Osteoblast (primary cell): ENCODE measurements at regions not wholly inside any gene's neighbourhood (a gene's known extent, or its start where the extent isn't known, plus 50 kb on each side); places are given as distances from the start of the nearest gene placed in this dataset.

Experiments
- DNase-seq: peaks from one replicate; pipeline ENCODE4 v3.0.0; 2011; ENCODE audit warnings: low spot score, mixed read lengths; ENCODE audit not compliant: insufficient read length; ENCODE audit errors: missing footprints
- H2AFZ ChIP-seq: 2 replicates; pipeline ENCODE4 v1.6.0; 2011; ENCODE audit warnings: mild to moderate bottlenecking, low read length
- H3K27ac ChIP-seq: 2 replicates; pipeline ENCODE4 v1.5.1; 2011; ENCODE audit warnings: mild to moderate bottlenecking, low read depth, low read length, moderate library complexity
- H3K27me3 ChIP-seq: 2 replicates; pipeline ENCODE4 v1.6.0; 2012; ENCODE audit warnings: mild to moderate bottlenecking, control low read depth, inconsistent platforms, low read length, moderate library complexity; ENCODE audit not compliant: insufficient read depth
- H3K36me3 ChIP-seq: 2 replicates; pipeline ENCODE4 v1.5.1; 2011; ENCODE audit warnings: mild to moderate bottlenecking, low read length, control low read depth, moderate library complexity; ENCODE audit not compliant: insufficient read depth
- H3K4me1 ChIP-seq: 2 replicates; pipeline ENCODE4 v1.5.1; 2011; ENCODE audit warnings: mild to moderate bottlenecking, low read length, control low read depth, moderate library complexity; ENCODE audit not compliant: insufficient read depth
- H3K4me2 ChIP-seq: 2 replicates; pipeline ENCODE4 v1.6.0; 2011; ENCODE audit warnings: mild to moderate bottlenecking, low read length; ENCODE audit not compliant: insufficient read depth
- H3K4me3 ChIP-seq: fragments of 200-600 bp; sonication (generic); 3 replicates; pipeline ENCODE4 v1.5.1; 2012; ENCODE audit warnings: mild to moderate bottlenecking, low read length, inconsistent platforms; ENCODE audit not compliant: insufficient read depth
- H3K79me2 ChIP-seq: 2 replicates; pipeline ENCODE4 v1.6.0; 2012; ENCODE audit warnings: mild to moderate bottlenecking, low read length, control low read depth, inconsistent platforms; ENCODE audit not compliant: insufficient read depth
- H3K9me3 ChIP-seq: 2 replicates; pipeline ENCODE4 v1.5.1; 2011; ENCODE audit warnings: low read depth, low read length, control low read depth
- H4K20me1 ChIP-seq: 2 replicates; pipeline ENCODE4 v1.6.0; 2012; ENCODE audit warnings: mild to moderate bottlenecking, low read length, control low read depth; ENCODE audit not compliant: insufficient read depth
- TF ChIP-seq, protein P1 (sequence below): IDR thresholded peaks from 2 replicates; pipeline ENCODE4 v1.5.1; 2011; ENCODE audit warnings: mild to moderate bottlenecking, low read depth, low read length, moderate library complexity; ENCODE audit errors: extremely low read depth

- H3K9me3 ChIP-seq, result no peaks in the 10 kb centered on the region
- no peaks in the 10 kb centered on the region for H3K36me3 ChIP-seq
- TF ChIP-seq, protein P1, sequence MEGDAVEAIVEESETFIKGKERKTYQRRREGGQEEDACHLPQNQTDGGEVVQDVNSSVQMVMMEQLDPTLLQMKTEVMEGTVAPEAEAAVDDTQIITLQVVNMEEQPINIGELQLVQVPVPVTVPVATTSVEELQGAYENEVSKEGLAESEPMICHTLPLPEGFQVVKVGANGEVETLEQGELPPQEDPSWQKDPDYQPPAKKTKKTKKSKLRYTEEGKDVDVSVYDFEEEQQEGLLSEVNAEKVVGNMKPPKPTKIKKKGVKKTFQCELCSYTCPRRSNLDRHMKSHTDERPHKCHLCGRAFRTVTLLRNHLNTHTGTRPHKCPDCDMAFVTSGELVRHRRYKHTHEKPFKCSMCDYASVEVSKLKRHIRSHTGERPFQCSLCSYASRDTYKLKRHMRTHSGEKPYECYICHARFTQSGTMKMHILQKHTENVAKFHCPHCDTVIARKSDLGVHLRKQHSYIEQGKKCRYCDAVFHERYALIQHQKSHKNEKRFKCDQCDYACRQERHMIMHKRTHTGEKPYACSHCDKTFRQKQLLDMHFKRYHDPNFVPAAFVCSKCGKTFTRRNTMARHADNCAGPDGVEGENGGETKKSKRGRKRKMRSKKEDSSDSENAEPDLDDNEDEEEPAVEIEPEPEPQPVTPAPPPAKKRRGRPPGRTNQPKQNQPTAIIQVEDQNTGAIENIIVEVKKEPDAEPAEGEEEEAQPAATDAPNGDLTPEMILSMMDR, result no peak
- H3K79me2 ChIP-seq, result no peaks in the 10 kb centered on the region
- H3K4me2 ChIP-seq, result no peak overlapping the region
- H2AFZ ChIP-seq, result no peak overlapping the region
- no peaks in the 10 kb centered on the region for H3K4me1 ChIP-seq
- no peak overlapping the region for H3K4me3 ChIP-seq
- no peaks in the 10 kb centered on the region for H3K27me3 ChIP-seq
- no peak for DNase-seq
- no peak overlapping the region for H3K27ac ChIP-seq
- no peaks in the 10 kb centered on the region for H4K20me1 ChIP-seq
These were observed 813.4 kb downstream of the LRFN5 start for GRCh38 chr14:42420071-42420470.

- TF ChIP-seq, protein P1, result no peak
- H3K36me3 ChIP-seq, result no peaks in the 10 kb centered on the region
- DNase-seq, result no peak
These were observed 800.5 kb downstream of the LRFN5 start for GRCh38 chr14:42407153-42407552.

GRCh38 chr14:42391146-42391834 lies 784.6 kb downstream of the LRFN5 start:
- DNase-seq, result no peak
- H3K79me2 ChIP-seq, result no peaks in the 10 kb centered on the region
- H3K27me3 ChIP-seq, result no peaks in the 10 kb centered on the region
- H3K4me3 ChIP-seq, result no peak overlapping the region
- no peak overlapping the region for H3K4me2 ChIP-seq
- peaks cover 2% of the 10 kb centered on the region for H3K9me3 ChIP-seq
- H2AFZ ChIP-seq, result no peak overlapping the region
- TF ChIP-seq, protein P1, result no peak
- H3K36me3 ChIP-seq, result no peaks in the 10 kb centered on the region
- H3K4me1 ChIP-seq, result no peaks in the 10 kb centered on the region
- H3K27ac ChIP-seq, result no peak overlapping the region
- no peaks in the 10 kb centered on the region for H4K20me1 ChIP-seq

More at GRCh38 chr14:42407153-42407552, 800.5 kb downstream of the LRFN5 start:
- no peak overlapping the region for H3K4me3 ChIP-seq
- H3K4me2 ChIP-seq, result no peak overlapping the region
- H3K9me3 ChIP-seq, result no peaks in the 10 kb centered on the region
- no peaks in the 10 kb centered on the region for H3K27me3 ChIP-seq
- no peak overlapping the region for H3K27ac ChIP-seq
- H3K4me1 ChIP-seq, result no peaks in the 10 kb centered on the region
- H3K79me2 ChIP-seq, result no peaks in the 10 kb centered on the region
- H4K20me1 ChIP-seq, result no peaks in the 10 kb centered on the region
- no peak overlapping the region for H2AFZ ChIP-seq

DNA sequence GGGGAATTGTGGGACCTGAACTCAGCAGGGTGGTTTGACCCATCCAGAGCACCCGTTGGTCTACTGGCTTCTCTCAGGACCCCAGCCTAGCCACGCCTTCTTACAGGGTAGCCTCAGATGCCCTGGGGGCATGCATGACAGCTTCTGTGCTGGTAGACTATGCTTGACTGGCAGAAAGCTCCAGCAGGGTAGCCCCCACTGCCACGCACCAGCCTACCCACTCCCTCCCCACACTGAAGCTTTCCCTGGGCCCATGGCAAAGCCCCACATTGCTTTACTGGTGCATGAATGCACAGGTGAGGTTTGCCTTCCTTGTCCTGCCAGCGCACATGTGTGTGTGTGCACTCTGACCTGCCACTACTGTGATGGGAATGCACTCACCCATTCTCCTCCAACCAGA lies 772.2 kb downstream of the LRFN5 start:
- TF ChIP-seq, protein P1, result no peak
- no peaks in the 10 kb centered on the region for H3K4me1 ChIP-seq
- H3K9me3 ChIP-seq, result no peaks in the 10 kb centered on the region
- H3K4me2 ChIP-seq, result no peak overlapping the region
- H3K79me2 ChIP-seq, result no peaks in the 10 kb centered on the region
- H4K20me1 ChIP-seq, result no peaks in the 10 kb centered on the region
- DNase-seq, result no peak
- H3K27me3 ChIP-seq, result no peaks in the 10 kb centered on the region
- no peak overlapping the region for H3K27ac ChIP-seq
- no peaks in the 10 kb centered on the region for H3K36me3 ChIP-seq
- no peak overlapping the region for H2AFZ ChIP-seq
- H3K4me3 ChIP-seq, result no peak overlapping the region
